Activated B cell treated with CpG ODN at 0.5 μM for 24 hours (primary cell): ENCODE measurements at regions not wholly inside any gene's neighbourhood (a gene's known extent, or its start where the extent isn't known, plus 50 kb on each side); places are given as distances from the start of the nearest gene placed in this dataset.
"Not testable (repeated sequence)": the region's sequence is repeated elsewhere in the genome, so short reads cannot be mapped to it uniquely, and the experiment has no call there.

Experiments used
- ATAC-seq: fragments of 200-7000 bp; cut with Tn5 transposase; one replicate; pipeline ENCODE4 v1.10.0; 2021; ENCODE audit warnings: low read depth, mild to moderate bottlenecking, moderate library complexity
- CTCF ChIA-PET: fragments of 350-600 bp; sonication (Branson Sonifier 250); formaldehyde crosslinking; loops from one replicate; lab custom pipeline; 2021; ENCODE audit warnings: antibody characterized with exemption; lab: Charles Lee
- POLR2A ChIA-PET: fragments of 350-600 bp; sonication (Branson Sonifier 250); formaldehyde crosslinking; loops from one replicate; lab custom pipeline; 2021; ENCODE audit warnings: antibody characterized with exemption; lab: Charles Lee
- DNase-seq: peaks from one replicate; pipeline ENCODE4 v3.0.0; 2022
- H3K27ac Mint-ChIP-seq: one replicate; pipeline ENCODE4 v1.8.0; 2020; ENCODE audit warnings: mixed read lengths
- H3K27me3 Mint-ChIP-seq: one replicate; pipeline ENCODE4 v1.8.0; 2021; ENCODE audit warnings: mixed read lengths
- H3K36me3 Mint-ChIP-seq: one replicate; pipeline ENCODE4 v1.8.0; 2021; ENCODE audit warnings: low read depth, mixed read lengths
- H3K4me1 Mint-ChIP-seq: one replicate; pipeline ENCODE4 v1.8.0; 2021; ENCODE audit warnings: mixed read lengths
- H3K4me3 Mint-ChIP-seq: one replicate; pipeline ENCODE4 v1.8.0; 2020; ENCODE audit warnings: mild to moderate bottlenecking, mixed read lengths
- H3K9me3 Mint-ChIP-seq: one replicate; pipeline ENCODE4 v1.8.0; 2020; ENCODE audit warnings: mixed read lengths
- CTCF ChIP-seq: fragments of 200-600 bp; IDR thresholded peaks from one replicate; pipeline ENCODE4 v1.8.0; 2022; ENCODE audit warnings: antibody characterized with exemption, mild to moderate bottlenecking
- intact Hi-C: fragments of 100-400 bp; cut with micrococcal nuclease; formaldehyde crosslinking; loops from one replicate; pipeline ENCODE4 v1.15.1; 2024

- Mint-ChIP-seq H3K9me3 (peaks cover 24% of the 10 kb centered on the region), H3K36me3 (peaks cover 5% of the 10 kb centered on the region), H3K27ac (no peak overlapping the region), H3K4me1 (peaks cover 8% of the 10 kb centered on the region), H3K27me3 (peaks cover 2% of the 10 kb centered on the region), H3K4me3 (no peak overlapping the region)
- ChIA-PET POLR2A (no interaction called here), CTCF (no interaction called here)
- no peak for TF ChIP-seq CTCF
- intact Hi-C loops: no loop called here
- no peak for ATAC-seq
- no peak for DNase-seq
Measured at GRCh38 chr6:170003027-170003426, 251.6 kb downstream of the ERMARD start.

- CTCF ChIA-PET, ATAC-seq, DNase-seq, H3K36me3 Mint-ChIP-seq, POLR2A ChIA-PET, H3K27ac Mint-ChIP-seq, H3K4me1 Mint-ChIP-seq, intact Hi-C loops, H3K4me3 Mint-ChIP-seq, H3K27me3 Mint-ChIP-seq: not testable (repeated sequence)
- H3K9me3 Mint-ChIP-seq: peaks cover 24% of the 10 kb centered on the region
Measured at GRCh38 chr6:170001782-170002181, 250.4 kb downstream of the ERMARD start.

GRCh38 chr6:170000071-170000843 lies 248.8 kb downstream of the ERMARD start:
- Mint-ChIP-seq H3K4me3 (no peak overlapping the region), H3K4me1 (peaks cover under 1% of the 10 kb centered on the region), H3K27ac (no peak overlapping the region), H3K36me3 (peaks cover 3% of the 10 kb centered on the region), H3K27me3 (peaks cover 2% of the 10 kb centered on the region), H3K9me3 (peaks cover 20% of the 10 kb centered on the region)
- intact Hi-C loops: no loop called here
- ATAC-seq: no peak
- DNase-seq: no peak
- TF ChIP-seq CTCF: no peak
- CTCF ChIA-PET: no interaction called here
- POLR2A ChIA-PET: no interaction called here

DNA sequence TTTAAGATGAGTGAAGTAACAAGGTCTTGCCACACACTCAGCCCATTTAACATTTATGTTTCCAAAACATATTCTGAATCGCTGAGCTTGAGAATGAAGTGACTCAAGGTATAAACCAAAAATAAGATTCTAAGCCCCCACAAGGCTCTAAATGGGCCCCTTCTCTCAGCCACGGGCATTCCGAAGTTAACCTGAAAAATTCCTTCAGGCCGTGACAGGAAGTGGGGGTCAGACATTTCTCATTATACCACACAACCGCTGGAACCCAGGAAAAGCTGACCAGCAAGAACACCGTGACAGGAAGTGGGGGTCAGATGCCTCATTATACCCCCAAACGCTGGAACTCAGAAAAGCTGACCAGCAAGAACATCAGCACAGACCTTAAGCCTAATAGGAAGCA lies 247.9 kb downstream of the ERMARD start:
- no peak for TF ChIP-seq CTCF
- Mint-ChIP-seq H3K4me3 (no peak overlapping the region), H3K36me3 (no peaks in the 10 kb centered on the region), H3K9me3 (peaks cover 16% of the 10 kb centered on the region), H3K27ac (no peak overlapping the region), H3K4me1 (no peaks in the 10 kb centered on the region), H3K27me3 (peaks cover 2% of the 10 kb centered on the region)
- ChIA-PET POLR2A (no interaction called here), CTCF (no interaction called here)
- no peak for DNase-seq
- intact Hi-C loops: no loop called here
- no peak for ATAC-seq

DNA sequence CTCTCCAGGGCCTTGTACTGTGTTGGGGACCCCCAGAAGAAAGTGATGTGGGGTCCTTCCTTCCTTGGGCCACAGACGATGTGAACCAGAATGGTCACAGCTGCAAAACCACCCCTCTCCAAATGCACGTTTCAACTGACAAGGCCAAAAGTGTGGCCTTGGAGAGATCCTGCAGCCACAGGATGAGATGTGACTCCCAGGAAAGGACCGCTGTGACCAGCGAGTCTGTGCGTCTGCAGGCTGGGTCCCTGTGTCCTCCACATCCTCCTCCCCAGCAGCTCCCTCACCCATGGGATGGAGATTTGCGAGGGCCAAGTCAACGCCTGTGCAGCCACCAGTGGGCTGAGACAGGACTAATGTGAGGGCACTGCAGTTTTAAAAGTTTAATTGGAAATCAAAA lies 247.0 kb downstream of the ERMARD start:
- no peak for DNase-seq
- H3K27me3 Mint-ChIP-seq: peaks cover 2% of the 10 kb centered on the region
- H3K27ac Mint-ChIP-seq: no peak overlapping the region
- intact Hi-C loops: no loop called here
- no peaks in the 10 kb centered on the region for H3K36me3 Mint-ChIP-seq
- no peak for TF ChIP-seq CTCF
- ChIA-PET POLR2A (no interaction called here), CTCF (no interaction called here)
- H3K4me1 Mint-ChIP-seq: no peaks in the 10 kb centered on the region
- H3K4me3 Mint-ChIP-seq: no peak overlapping the region
- no peak for ATAC-seq
- H3K9me3 Mint-ChIP-seq: peaks cover 11% of the 10 kb centered on the region

GRCh38 chr6:169997930-169998218 lies 246.5 kb downstream of the ERMARD start:
- Mint-ChIP-seq H3K27me3 (peaks cover 2% of the 10 kb centered on the region), H3K4me3 (no peak overlapping the region), H3K27ac (no peak overlapping the region), H3K4me1 (no peaks in the 10 kb centered on the region), H3K36me3 (no peaks in the 10 kb centered on the region), H3K9me3 (peaks cover 7% of the 10 kb centered on the region)
- no peak for TF ChIP-seq CTCF
- intact Hi-C loops: no loop called here
- no peak for ATAC-seq
- POLR2A ChIA-PET: no interaction called here
- no peak for DNase-seq
- CTCF ChIA-PET: no interaction called here
